NCI-H526 (cell line): ENCODE measurements at regions not wholly inside any gene's neighbourhood (a gene's known extent, or its start where the extent isn't known, plus 50 kb on each side); places are given as distances from the start of the nearest gene placed in this dataset.

Experiments
- DNase-seq, 2 experiments: peaks; one replicate each; lab custom pipeline; 2025; lab: John Stamatoyannopoulos, UW

DNA sequence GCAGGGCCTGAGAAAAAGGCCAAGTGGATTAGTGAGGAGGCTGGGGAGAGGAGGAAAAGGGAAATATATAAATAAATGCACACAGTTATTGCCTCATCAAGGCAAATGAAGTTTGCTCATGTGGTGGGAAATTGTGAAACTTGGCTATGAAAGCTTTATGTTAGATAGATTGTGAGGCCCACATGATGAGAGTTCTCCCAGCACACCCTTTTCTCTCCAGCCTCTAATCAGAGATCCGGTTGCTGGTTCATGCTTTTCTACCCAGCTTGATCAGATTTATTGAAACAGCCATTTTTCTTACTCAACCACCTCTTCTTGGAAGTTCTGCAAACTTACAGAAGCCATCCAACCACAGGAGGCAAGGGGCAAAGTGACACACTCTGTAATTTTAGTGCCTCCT is 125.8 kb upstream of the KLF4 start:
- no peak for DNase-seq

DNA sequence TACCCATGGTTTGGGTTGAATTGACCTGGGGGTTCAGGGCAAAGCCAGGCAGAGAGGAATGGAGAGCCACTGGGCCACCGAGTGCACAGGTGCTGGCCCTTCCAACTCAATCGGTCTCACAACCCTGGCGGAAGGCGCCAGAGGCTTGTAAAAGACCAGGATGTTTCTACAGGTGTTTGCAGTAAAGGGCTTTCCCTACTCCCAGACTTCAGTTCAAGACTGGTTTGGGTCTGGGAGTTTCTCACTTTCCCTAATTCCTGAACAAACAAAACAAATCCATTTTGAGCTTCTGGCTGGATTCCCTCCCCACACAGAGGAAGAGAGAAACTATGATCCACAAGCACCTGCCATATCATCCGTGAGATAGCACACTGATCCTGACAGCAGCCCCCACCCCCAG is 125.2 kb upstream of the KLF4 start:
- no peak for DNase-seq

DNA sequence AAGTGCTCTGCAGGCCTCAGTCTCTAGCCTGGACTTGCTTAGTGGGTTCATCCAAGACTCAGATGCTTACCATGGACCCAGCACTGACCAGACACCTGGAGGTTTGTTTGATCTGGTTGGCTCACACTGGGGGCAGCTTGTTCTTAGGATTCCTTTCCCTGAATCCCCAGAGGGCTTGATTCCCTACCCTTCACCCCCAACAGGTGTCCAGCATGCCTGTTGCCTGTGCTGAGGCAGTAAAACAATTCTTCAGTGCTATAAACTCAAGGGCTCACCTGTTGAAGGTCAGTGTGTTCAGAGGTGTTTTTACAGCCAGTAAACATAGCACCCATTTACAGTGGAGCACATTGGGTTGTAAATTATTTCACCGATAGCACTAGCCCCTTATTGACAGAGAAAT is 123.8 kb upstream of the KLF4 start:
- no peak for DNase-seq

DNA sequence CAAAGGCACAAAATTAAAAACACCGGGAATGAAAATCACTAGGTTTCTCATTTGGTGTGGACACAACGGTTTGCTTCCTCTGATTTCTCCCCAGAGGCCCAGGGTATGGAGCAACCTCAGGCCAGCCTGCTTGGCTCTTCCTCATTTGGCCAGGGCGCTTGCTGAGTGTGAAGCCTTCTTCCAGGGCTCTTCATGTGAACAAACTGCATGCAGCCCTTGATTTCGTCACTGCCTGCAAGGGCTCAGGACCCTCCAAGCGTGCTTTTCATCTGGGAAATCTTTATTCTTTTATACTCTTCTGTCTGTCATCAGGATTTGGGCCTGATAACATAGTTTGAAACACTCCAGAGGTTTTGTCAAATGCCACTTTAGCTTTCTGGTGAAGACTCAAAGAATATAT is 122.6 kb upstream of the KLF4 start:
- no peak for DNase-seq

DNA sequence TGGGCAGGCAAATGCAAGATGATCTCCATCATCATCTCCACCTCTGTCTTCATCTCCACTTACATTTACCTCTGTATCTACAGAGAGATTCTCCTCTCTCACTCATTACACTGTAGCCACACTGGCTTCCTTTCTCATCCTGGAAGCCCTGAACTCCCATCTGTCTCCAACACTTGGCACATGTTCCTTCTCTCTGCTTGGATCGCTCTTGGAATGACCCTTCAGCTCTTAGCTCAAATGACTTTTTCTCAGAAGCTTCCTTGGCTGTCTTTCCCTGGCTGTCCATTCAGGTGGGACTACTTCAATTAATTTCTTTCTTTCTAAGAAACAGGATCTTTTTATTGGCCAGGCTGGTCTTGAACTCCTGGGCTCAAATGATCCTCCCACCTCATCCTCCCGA is 120.0 kb upstream of the KLF4 start:
- DNase-seq, result no peak

DNA sequence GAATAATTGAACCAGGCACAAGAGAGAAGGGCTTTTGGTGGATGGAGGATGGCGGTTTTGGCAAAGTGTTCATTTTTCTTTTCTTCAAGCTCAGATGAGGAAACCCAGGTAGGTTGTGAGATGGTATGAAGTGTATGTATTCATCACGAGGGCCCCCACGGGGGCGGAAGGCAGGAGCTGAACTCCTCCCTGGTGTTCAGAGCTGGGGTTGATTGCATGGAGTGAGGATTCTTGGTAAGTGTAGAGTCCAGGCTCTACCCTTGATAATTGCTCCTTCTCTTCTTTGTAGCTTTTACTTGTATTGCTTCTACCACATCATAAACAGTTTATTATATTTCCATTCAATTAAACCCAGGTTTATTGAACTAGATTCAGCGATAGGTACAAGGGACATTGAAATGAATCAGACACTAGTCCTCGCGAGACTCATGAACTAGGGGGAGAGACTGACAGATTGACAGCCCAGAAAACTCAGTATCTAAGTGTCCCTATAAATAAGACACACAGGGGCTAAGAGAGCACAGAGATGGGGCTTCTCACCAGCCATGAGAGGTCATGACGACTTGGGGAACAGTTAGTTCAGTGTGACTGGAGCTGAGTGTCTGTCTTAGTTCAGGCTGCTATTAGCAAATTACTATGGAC is 116.7 kb upstream of the KLF4 start:
- no peak for DNase-seq

DNA sequence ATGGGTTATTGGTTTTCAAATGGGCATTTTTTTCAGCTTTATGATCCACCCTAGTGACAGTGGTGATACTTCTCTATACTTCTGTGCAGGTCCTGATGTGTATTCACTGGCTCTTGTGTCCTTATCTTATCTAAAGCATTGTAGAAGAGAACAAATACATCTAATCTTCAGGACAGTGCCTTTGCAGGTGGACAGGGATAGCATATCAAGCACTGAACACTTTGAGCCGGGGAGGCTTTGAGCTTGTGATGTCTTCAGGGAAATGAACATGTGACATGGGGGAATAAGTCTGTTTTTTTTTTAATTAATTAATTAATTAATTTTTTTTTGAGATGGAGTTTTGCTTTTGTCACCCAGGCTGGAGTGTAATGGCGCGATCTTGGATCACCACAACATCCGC is 115.5 kb upstream of the KLF4 start:
- no peak for DNase-seq

DNA sequence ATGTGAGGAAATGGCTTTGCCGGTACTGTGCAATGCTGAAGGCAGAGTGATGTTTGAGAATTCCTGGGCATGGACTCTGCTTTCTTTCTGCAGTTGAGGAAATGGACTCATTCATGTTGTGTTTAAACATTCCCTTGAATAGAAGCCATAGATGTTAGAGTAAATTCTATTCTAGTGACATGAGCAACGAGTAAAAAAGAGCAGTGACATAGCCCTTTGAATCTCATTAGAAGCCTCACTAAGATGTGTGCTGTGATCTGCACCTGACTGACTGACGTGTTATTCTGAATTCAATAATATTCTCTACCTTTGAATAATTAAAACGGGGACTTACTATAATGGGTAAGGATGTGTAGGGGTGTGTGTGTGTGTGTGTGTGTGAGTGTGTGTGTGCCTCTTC is 113.7 kb upstream of the KLF4 start:
- no peak for DNase-seq

DNA sequence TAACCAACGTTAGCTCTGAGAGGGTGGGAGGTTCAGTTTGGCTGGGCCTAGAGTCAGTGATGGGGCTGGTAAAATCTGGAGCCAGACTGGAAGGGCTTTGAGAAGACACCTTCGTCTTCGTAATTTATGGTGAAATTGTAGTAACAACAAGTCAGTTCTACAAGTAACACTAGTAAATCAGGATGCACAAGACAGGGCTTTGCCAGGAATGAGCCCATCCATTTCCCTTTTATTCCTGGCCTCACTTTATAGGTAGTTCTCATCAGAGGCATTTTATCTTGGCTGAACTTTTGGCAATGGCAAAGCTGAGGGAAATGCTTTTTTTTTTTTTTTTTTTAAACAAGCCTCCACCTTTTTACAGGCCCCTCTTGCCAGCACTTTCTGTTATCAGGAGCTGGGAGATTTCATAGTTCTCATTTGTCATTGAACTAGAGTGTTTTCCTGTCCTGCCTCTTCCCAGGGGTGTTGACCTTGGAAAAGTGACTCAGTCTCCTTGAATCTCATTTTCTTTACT is 110.5 kb upstream of the KLF4 start:
- no peak for DNase-seq

DNA sequence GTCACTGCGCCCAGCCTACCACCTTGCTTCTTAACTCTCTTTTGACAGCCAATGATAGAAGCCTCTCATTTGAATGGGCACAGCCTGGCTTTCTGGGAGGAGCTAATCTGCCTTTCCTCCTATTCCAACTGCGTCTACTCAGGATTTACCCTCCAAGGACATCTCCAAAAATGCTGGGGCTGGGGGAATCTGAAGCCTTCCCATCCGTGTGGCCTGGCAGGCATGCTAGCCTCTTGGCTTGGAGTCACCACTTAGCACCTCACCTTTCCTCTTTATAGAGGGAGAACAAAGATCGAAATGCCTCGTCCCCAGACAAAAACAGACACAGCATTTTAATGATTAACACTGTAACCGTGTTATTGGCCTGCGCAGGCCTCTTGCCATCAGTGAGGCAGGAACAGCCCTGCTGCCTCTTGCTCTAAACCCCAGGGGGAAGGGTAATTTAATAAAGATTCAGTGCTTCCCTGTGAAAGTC is 108.2 kb upstream of the KLF4 start:
- no peak for DNase-seq

DNA sequence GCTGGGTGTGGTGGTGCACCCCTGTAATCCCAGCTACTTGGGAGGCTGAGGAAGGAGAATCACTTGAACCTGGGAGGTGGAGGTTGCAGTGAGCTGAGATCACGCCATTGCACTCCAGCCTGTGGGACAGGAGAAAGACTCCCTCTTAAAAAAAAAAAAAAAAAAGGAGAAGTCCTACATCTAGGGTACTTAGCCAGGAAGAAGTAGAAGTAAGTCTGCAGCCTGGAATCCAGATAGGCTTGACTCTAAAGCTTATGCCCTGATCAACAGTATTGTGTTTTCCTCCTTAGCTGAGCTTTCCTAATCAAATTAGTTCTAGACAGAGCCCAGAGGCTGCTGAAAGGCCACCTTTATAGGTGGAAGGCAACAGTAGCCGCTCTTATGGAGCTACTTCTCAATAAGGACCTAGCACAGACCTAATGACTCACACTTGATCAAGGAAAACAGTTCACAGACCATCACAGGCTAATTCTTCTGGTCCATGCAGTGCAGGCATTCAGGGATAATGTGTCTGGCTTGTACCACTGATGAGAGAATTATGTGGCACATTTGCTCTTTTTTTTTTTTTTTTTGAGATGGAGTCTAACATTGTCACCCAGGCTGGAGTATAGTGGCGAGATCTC is 105.5 kb upstream of the KLF4 start:
- peak in 1 of 2 experiments; percentile 1 for DNase-seq

DNA sequence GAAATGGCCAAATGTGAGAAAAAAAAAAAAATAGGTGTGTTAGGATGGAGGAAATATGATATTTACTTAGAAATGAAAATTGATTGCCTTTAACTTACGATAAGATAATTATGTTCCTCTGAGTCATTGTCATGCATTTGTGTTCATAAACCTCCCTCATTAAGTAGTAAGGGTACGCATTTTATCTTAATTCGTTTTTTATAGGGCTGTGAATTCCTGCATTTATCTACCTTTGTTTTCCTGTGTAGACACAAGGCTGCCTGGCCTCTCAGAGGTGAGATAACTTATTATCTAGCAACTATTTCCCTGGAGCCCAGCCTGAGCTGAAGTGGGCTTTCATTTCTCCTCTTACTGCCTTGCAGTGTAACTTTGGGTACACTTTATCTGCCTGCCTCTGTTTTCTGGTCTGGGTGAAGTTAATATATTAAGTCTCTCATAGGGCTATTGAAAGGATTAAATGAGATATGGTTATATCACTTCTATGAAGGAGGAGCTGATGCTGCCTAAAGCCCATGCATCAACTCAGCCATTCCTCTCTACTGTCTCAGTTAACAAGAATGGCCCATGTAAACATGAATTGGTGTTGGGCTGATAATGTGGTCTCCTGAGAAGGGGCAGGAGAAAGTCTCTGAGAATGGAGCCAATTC is 103.8 kb upstream of the KLF4 start:
- no peak for DNase-seq

DNA sequence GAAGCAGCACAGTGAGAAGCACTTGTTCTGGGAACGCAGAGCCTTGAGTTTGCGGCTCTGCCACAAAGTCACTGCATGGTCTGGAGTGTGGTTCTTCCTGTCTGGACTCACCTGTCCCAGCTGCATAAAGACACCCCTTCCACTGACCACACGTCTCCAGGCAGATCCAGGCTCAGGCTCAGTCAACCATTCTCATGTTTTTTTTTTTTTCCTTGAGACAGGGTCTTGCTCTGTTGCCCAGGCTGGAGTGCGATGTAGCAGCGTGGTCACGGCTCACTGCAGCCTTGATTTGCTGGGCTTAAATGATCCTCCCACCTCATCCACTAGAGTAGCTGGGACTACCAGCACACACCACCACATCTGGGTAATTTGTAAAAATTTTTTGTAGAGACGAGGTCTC is 102.9 kb upstream of the KLF4 start:
- DNase-seq, result no peak

DNA sequence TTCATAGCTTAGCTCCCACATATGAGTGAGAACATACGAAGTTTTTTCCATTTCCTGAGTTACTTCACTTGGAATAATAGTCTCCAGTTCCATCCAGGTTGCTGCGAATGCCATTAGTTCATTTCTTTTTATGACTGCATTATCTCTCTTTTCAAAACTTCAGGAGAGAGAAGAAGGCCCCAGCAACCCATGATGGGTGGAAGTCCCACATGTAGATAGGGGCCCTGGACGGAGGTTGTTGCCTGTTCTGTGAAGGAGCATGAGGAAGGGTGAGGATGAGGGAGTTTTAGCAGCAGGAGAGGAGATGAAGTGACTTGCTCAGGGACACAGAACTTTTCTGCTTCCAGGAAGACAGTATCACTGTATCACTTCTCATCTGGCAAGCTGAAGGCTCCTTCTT is 102.2 kb upstream of the KLF4 start:
- DNase-seq, result no peak

DNA sequence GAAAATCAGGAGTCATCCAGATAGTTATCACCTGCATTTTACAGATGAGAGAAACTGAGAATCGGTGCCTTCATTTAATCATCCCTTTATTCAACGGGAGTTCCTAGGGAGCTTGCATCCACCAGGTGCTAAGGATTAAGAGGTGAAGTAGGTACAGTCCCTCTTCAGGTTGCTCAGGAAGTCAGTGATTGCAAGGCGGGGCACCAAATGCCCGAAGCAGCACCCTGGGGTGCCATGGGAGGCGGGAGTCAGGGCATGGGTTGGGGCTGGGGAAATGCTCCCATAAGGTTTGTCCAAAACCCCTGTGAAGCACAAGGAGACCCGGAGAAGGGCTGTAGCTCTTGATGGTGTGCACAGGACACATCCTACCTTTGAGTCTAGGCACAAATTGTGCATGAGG is 98.8 kb upstream of the KLF4 start:
- no peak for DNase-seq

DNA sequence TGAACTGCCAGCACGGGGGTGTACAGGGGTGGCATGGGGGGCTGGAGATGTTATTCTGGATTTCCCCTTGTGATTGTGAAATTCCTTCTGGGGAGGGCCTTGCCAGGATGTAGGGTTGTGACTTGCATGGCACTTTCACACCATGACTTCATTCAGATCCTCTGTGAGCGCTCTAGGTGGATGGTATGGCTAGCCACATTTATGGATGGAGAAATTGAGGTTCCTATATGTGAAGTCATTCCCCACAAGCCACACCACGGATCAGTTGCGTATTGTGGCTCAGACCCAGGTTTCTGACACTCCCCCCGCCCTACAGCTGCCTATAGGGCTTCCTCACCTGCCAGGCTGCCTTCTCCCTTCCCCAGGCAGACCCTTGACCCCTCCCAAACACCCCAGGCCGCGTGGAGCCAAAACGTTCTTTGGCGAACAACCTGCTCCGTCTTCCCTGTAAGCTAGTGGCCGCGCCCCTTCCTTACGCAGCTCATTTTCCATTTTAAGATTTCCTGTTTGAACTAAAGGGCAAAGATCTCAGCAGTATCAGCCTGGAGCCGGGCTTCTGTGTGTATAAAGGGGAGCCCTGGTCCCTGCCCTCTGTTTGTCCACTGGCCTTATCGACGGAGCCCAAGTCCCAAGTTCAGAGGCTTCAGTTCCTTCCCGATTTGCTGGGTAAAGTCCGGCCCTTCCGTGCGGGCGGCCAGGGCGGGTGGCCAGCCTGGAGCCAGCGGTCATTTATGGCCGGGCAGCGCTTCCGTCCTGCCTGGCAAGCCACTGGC is 97.8 kb upstream of the KLF4 start:
- DNase-seq, result no peak

DNA sequence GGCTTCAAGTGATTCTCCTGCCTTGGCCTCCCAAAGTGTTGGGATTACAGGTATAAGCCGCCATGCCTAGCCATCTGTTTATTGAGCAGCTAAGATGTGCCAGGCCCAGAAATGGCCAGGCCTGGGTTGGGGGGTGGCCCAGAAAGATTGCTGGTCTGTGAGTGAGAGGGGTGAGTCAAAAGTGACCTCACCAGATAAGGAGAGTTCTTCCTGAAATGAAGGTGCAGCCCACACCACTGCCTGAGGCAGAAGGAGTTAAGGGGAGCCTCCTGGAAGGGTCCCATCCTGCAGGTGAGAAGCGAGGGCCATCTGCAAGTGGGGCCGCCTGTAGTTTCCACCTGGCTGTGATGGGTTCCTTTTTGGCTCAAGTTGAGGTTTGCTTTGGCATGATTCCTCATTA is 96.9 kb upstream of the KLF4 start:
- DNase-seq, result no peak

DNA sequence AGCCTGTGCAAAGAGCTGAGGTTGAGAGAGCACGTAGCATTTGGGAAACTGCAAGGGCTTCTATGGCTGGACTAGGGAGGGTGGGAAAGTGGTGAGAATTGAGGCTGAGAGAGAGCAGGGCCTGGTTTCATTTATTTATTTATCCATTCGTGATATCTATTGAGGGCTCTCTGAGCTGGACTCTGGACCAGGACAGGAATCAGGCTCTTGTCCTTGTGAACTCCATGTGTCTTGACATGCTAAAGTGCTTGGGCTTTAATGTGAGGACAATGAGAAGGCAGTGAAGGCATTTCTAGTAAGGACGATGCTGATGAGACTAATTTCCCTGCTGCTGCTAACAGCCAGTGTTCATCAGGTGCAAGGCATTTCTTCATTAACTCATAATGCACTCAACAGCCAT is 95.9 kb upstream of the KLF4 start:
- no peak for DNase-seq

DNA sequence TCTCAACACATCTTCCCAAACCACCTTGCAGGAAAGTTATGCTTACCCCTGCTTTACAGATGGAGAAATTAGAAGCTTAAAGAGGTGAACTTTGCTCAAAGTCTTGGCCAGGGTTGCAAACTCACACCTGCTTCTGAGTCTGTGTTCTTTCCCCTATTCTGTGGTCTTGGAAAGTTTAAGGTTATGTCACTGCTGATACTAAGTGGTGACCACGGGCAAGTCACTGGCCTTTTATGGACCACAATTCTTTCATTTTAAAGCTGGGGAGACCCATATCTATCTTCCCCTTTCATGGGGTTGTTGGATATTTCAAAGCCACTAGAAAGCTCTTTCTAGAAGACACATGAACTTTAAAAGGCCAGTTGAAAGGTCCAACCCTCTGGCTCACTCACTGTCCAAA is 95.4 kb upstream of the KLF4 start:
- DNase-seq, result no peak

DNA sequence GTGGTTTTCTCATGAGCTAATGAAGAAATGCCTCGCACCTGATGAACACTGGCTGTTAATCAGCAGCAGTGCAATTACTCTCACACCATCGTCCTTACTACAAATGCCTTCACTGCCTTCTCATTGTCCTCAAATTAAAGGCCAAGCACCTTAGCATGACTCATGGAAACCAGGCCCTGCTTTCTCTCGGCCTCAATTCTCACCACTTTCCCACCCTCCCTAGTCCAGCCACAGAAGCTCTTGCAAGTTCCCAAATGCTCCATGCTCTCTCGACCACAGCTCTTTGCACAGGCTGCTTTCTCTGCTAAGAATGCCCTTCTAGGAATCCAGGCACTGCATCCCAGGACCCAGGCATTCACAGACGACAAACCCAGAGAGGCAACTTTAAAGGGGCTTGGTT is 94.6 kb upstream of the KLF4 start:
- DNase-seq, result no peak

DNA sequence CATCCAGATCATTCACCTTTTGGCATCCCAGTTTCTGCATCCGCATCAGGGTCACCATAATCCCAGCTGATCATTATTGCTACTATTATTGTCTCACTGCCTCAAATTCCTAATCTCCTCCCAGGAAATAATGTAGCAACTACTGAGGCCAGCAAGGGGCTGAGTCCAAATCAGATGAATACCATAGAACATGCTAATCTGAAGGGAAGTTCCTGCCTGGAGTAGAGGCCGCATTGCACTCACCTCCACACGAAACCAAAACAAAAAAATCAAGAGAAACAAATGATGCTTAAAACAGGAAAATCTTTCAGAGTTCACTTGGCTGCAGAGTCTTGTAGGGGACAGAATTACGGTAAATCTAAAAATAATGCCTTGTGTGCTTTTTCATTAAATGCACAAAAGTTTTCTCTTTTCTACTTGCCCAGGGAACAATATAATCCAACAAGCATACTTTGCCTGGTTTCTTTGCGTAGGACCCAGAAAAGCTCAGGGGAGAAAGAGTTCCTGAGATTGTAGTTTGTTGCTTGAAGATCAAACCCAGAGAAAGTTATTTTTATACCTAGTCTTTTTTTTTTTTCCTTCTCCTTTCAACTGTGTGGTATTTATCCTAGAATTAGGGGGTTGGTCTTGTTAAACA is 87.7 kb upstream of the KLF4 start:
- no peak for DNase-seq

DNA sequence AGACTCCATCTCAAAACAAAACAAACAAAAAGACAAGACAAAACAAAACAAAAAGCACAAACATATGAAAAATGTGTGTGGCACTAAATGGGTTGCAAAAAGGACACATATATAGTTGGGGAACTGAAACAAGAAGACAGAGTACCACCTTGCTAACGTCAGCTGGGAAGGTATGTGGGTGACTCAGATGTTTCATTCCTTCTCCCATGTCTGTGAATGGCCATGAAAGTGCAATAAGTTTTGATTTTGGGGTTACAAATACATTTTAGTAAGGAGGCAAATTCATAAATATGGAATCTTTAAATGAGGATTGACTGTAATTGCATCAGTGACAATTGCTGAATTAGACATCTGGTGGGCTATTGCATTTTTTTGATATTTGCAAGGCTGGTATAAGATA is 81.6 kb upstream of the KLF4 start:
- DNase-seq, result no peak
